Adrenal gland (tissue), 5 donors: ENCODE measurements at regions not wholly inside any gene's neighbourhood (a gene's known extent, or its start where the extent isn't known, plus 50 kb on each side); places are given as distances from the start of the nearest gene placed in this dataset.

Source experiments
- CTCF ChIP-seq, 6 experiments: fragments of 450-650 bp in 4 of 6; fragments of 200-600 bp in 2 of 6; sonication (generic) in 1 of 6; IDR thresholded peaks; 1 replicate in 5 of 6; 2 replicates in 1 of 6; pipeline versions ENCODE4 v1.5.1 to v1.8.0; 2016 to 2021; ENCODE audit warnings: antibody characterized with exemption in 6 of 6, mild to moderate bottlenecking in 2 of 6, moderate library complexity in 1 of 6
- POLR2A ChIP-seq, 2 donors: fragments of 450-650 bp; IDR thresholded peaks; one replicate each; pipeline ENCODE4 v1.6.1; 2017; ENCODE audit warnings: antibody characterized with exemption in 2 of 2, mild to moderate bottlenecking in 2 of 2, moderate library complexity in 1 of 2
- donor health status: DM: no; HTN: no; CAD: no.

GRCh38 chr1:18010945-18011344 lies 96.7 kb upstream of the IGSF21 start:
- TF ChIP-seq POLR2A (IDR thresholded peaks at IDR 0.05) (no peak), CTCF (IDR thresholded peaks at IDR 0.05) (no peak)
